ENCODE measurements at regions not wholly inside any gene's neighbourhood (a gene's known extent, or its start where the extent isn't known, plus 50 kb on each side); places are given as distances from the start of the nearest gene placed in this dataset.

- no peak for TF ChIP-seq CTCF (IDR thresholded peaks at IDR 0.05)
- no peak for TF ChIP-seq NFIC (IDR thresholded peaks at IDR 0.05; ENCODE audit: borderline replicate concordance)
- TF ChIP-seq GABPA (IDR thresholded peaks at IDR 0.05; ENCODE audit: low read depth): no peak
- TF ChIP-seq RAD21 (IDR thresholded peaks at IDR 0.05; ENCODE audit: low read length): no peak
- TF ChIP-seq SMC3 (IDR thresholded peaks at IDR 0.05; ENCODE audit: low read depth, low read length): no peak
- no peak for TF ChIP-seq GATA2 (CRISPR knock-in tag; IDR thresholded peaks at IDR 0.05)
Observed at GRCh38 chr2:16537347-16537746, 128.3 kb downstream of the CYRIA start.
